ENCODE measurements at regions not wholly inside any gene's neighbourhood (a gene's known extent, or its start where the extent isn't known, plus 50 kb on each side); places are given as distances from the start of the nearest gene placed in this dataset.

DNA sequence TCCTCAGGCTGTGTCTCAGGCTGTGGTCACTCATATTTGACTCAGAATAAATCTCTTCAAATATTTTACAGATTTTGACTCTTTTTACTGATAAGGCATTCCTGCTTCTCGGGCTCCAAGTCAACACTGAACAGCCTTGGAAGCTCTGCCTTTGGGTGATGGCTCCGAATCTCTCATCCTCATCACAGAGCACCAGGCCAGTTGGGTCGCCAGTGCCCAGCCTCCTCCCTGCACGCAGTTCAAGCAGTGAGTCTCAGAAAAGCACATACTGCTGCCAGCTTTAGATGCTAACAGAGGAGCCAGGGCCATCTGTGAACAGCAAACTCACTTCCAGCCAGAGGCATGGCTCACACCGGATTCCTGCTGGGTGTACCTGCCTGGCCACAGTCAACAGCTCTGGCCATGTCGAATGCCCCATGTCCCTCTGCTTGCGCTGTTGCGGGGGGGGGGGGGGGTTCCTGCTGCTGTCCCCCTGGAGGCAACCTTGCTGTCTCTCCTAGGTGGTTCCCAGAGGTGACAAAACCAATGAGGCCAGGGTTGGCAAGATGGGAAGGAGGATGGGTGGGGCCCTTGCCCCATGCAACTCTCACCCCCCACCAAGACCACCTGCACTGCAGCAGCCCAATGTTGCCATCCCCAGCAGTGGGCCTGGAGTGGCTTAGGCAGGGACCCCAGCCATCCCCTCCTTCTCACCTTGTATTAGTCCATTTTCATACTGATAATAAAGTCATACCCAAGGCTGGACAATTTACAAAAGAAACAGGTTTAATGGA, 248.8 kb downstream of the ERMARD start:
- no peak for TF ChIP-seq POLR2A (IDR thresholded peaks at IDR 0.05)
- TF ChIP-seq, protein P1, sequence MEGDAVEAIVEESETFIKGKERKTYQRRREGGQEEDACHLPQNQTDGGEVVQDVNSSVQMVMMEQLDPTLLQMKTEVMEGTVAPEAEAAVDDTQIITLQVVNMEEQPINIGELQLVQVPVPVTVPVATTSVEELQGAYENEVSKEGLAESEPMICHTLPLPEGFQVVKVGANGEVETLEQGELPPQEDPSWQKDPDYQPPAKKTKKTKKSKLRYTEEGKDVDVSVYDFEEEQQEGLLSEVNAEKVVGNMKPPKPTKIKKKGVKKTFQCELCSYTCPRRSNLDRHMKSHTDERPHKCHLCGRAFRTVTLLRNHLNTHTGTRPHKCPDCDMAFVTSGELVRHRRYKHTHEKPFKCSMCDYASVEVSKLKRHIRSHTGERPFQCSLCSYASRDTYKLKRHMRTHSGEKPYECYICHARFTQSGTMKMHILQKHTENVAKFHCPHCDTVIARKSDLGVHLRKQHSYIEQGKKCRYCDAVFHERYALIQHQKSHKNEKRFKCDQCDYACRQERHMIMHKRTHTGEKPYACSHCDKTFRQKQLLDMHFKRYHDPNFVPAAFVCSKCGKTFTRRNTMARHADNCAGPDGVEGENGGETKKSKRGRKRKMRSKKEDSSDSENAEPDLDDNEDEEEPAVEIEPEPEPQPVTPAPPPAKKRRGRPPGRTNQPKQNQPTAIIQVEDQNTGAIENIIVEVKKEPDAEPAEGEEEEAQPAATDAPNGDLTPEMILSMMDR (IDR thresholded peaks at IDR 0.05), result no peak
